HG03280 (cell line): ENCODE measurements at regions not wholly inside any gene's neighbourhood (a gene's known extent, or its start where the extent isn't known, plus 50 kb on each side); places are given as distances from the start of the nearest gene placed in this dataset.
"Not testable (repeated sequence)": the region's sequence is repeated elsewhere in the genome, so short reads cannot be mapped to it uniquely, and the experiment has no call there.

ENCODE experiments used
- ATAC-seq: cut with Tn5 transposase; IDR thresholded peaks from one replicate; pipeline ENCODE4 v1.9.1; 2021; ENCODE audit warnings: mild to moderate bottlenecking, moderate library complexity; ENCODE audit not compliant: unreplicated experiment

GRCh38 chr4:63315651-63316050, 1093.6 kb downstream of the TECRL start:
- ATAC-seq: no peak

DNA sequence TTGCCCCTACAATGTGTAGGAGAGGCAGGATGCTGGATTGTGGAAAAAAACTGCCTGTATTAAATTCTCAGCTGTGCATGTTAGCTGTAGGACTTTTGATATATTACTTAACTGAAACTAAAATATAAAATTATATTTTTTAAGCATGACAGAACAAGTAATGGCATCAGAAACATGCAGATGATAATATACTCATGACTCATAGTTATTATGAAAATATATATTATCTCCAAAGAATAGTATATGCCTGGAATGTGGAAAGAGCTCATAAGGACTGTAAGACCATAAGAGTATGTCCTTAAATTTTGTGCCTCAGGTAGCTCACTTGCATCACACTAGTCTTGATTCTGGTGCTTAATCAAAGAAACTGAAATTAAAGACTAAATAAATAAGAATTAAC, 1100.6 kb downstream of the TECRL start:
- no peak for ATAC-seq

DNA sequence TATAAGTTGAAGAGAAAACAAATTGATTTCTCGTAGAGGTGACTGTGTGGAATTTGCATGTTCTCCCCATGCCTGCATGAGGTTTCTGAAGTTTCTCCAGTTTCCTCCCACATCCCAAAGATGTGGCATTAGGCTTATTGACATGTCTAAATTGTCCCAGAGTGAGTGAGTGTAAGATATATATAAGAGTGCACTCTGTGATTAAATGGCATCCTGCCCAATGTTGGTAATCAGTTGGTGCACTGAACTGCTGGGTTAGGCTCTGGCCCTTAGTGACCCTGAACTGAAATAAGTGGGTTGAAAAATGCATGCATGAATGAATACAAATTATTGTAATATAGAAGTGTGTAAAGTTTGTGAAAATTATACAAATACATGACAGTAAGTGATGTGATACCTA, 1106.5 kb downstream of the TECRL start:
- ATAC-seq: no peak

DNA sequence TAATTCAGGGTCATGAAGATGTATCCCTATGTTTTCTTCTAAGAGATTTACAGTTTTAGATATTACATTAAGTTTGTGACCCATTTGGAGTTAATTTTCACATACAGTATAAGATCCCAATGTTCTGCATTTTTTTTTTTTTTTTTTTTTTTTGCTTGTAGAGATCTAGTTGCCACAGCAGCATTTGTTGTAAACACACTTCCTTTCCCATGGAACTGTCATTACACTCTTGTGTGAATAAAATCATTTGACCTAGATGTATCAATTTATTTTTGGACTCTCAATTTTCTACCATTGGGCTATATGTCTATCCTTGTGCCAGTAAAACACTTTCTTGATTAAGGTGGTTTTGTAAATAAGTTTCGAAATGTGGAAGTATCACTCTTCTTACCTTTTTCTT, 1107.2 kb downstream of the TECRL start:
- no peak for ATAC-seq

DNA sequence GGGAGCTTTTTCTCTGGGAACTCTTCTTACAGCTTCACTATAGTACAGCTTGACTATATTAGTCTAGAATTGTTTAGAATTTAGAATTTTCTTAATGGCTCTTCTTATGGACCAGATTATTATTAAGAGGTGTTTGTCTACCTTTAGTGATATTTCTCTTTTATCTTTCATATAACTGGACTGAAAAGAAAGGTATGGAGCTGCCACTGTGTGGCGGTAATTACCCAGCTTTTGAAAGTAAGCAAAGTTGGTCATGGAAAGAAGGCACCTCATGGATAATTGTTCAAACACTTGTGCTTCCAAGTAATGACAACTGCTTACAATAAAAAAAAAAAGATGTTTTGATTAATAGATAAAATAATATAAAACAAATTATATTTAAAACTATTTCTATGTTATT, 1112.5 kb downstream of the TECRL start:
- no peak for ATAC-seq

DNA sequence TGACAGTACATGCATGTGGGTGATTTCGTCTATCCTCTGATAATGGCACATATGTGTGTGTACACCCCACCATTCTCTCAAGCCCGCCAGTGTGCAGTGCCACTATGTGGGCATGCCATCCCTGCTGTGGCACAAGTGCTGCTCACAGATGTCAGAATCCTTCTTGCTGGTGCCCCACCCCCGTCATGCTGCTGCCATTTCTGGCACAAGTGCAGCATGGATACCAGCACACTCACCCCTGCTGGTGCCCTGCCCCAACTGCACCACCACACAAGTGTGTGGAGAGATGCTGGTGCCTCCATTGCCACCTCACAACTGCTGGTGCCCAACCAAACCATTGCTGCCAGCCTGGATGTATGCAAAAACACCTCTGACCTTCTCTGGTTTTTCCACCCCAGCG, 1133.8 kb downstream of the TECRL start:
- no peak for ATAC-seq

DNA sequence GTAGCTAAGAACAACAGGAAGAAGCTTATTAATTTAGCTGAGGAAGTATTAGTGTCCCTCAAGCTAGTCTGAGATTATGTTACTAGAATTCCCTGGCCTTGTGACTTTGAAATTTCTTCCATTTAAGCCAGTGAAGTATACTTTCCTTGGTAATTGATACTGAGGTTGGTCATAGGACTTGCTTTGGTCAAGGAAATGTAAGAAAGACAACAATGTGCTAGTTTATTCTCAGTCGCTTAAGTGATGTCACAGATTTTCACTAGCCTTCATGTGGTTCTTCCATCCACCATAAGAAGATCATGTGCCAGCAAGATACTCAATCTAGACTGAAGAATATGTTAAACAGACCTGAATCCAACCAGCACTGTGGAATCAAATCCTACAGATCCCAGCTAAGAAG, 1140.1 kb downstream of the TECRL start:
- no peak for ATAC-seq

- no peak for ATAC-seq
Measured at GRCh38 chr4:63233671-63234070, 1175.6 kb downstream of the TECRL start.

DNA sequence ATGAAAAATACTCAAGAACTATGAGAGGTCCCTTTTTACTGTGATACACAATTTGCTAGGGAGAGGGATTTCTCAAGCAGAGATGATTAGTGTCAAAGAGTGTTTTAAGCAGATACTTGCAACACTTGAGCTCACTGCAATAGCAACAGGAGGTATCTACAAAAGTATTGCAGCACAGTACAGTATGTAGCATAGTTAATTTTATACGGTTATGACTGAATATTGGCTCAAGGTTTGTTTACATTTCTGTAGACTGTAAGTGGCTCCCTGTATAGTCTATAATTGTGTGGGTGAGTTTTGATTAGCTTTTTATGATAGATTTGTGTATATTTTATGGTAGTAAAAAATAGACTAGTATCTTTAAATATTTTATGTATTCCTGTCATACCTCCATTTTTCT, 1177.2 kb downstream of the TECRL start:
- ATAC-seq: no peak

GRCh38 chr4:63226229-63226628, 1183.0 kb downstream of the TECRL start:
- ATAC-seq: no peak

GRCh38 chr4:63222466-63222865, 1186.8 kb downstream of the TECRL start:
- ATAC-seq: no peak

GRCh38 chr4:63221477-63221876, 1187.8 kb downstream of the TECRL start:
- ATAC-seq: no peak

- no peak for ATAC-seq
Measured at GRCh38 chr4:63218856-63219255, 1190.4 kb downstream of the TECRL start.

DNA sequence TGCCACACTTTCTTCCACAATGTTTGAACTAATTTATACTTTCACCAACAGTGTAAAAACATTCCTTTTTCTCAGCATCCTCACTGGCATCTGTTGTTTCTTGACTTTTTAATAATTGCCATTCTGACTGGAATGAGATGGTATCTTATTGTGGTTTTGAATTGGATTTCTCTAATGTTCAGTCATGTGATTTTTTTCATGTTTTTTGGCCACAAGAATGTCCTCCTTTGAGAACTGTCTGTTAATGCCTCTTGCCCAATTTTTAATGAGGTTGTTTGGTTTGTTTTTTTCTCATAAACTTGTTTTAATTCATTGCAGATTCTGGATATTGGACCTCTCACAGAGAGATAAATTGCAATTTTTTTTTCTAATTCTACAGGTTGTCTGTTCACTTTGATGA, 1195.2 kb downstream of the TECRL start:
- no peak for ATAC-seq

DNA sequence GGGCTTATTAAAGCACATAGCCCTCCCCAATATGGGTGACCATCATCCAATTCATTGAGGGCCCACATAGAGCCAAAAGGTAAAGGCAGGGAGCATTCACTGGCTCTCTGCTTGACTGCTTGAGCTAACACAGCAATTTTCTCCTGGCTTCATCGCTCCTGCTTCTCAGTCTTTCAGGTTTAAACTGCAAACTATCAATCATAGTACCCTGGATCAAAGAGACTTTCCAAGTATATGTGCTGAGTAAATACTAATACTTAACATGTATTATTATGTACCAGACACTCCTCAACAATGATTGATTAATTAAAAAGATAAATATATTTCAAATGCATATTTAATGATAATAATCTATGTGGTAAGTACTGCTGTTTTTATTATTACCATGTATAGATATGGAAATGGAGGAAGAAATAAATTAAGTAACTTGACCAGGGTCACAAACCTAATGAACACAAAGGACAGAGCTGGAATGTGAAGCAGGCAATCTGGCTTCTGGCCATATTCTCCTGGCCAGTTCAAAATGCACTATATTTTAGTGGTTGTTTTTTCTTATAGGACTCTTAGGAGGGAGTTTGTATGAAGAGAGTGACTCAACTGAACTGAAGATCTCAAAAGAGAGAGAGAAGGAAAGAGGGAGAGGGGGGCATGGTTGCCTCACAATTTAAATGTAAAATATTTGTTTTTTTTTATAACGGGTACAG, 1197.3 kb downstream of the TECRL start:
- no peak for ATAC-seq

- no peak for ATAC-seq
Measured at GRCh38 chr4:63211375-63211774, 1197.9 kb downstream of the TECRL start.

- not testable (repeated sequence) for ATAC-seq
Measured at GRCh38 chr4:63193029-63193428, 1216.2 kb downstream of the TECRL start.

DNA sequence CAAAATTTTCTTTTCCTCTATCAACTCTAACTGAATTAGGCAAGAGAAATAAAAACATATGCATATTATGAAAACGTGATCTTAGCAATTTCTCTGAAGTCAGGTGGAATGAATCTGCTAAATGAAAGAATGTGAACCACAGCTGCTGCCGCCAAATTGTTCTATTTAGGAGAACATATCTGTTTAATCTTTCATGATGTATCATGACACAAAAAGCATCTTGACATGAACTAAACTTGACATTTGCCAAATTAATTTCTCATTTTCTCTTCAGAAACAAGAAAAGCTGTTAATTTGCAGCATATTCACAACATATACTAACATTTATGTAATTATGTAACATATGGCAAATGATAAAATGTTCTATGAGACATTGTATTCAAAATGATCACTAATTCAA, 1237.9 kb downstream of the TECRL start:
- ATAC-seq: no peak

DNA sequence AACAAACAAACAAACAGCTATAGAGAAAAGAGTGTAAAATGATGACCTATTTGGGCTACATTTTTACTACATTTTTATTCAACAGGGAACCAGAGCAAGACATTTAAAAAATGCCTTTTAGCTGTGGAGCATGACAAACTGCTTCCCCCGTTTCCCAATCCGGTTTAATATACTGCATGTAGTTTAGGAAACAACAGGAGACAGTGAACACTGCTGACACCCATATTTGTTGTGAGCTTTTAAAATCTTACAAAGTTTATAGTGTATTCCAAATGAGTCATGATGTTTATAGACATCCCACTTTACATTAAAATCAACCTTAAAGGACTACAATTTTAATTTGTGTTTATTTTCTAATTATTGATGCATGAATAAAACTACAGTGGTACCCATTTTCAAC, 1238.3 kb downstream of the TECRL start:
- ATAC-seq: no peak

GRCh38 chr4:63169836-63170235, 1239.4 kb downstream of the TECRL start:
- ATAC-seq: no peak

DNA sequence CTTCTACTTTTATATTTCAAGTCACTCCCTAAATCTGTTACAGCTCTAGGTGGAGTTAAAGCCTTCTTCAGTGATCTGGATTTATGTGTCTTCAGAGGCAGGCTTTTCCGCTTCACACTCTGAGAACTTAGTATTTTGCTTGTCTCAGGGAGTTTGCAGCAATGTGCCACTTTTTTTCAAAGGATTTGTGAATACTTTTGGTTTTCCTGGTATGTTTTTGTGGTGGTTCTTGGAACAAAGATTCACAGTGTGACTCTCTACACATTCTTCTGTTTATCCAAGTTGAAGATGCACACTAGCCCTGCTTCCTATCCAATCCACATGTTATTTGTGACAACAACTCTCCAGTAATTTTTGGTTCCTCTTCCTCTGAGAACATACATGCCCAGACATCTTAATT, 1253.7 kb downstream of the TECRL start:
- no peak for ATAC-seq

GRCh38 chr4:63123441-63123840, 1285.8 kb downstream of the TECRL start:
- no peak for ATAC-seq

DNA sequence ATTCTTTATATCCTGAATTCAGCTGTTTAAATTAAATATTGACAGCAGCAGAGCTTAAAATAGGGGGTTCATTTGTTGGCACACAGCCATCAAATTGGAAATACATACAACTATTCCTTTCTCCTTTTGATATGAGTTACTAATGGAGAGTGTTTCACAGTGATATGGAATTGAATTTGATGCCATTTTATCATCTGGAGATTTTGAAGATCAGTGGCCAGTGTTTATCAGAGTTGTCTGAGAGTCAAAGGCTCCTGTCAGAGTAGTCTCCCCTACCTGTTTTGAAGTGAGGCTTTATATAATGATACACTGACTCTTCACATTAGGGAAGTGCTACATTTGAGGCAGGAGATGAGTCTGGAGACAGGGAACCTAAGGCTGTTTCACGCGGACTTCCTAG, 1286.3 kb downstream of the TECRL start:
- ATAC-seq: no peak
